ENCODE measurements at regions not wholly inside any gene's neighbourhood (a gene's known extent, or its start where the extent isn't known, plus 50 kb on each side); places are given as distances from the start of the nearest gene placed in this dataset.

DNA sequence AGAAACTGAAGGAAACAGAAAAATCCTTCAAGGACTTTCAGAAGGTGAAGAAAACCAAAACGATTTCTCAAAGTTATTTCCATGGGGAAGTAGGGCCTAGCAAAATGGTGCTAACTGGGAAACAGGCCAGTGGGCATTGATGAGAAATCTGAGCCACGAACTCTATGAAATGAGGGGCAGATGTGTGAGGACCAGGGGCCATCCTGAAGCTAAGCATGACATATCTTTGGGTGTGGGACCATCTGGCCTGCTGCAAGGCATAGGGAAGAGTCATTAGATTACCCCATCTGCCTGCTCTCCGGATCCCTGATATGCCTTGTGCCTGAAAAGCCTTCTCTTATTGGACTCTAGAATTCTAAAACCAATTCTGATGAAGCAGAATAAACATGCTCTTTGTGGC, 143.8 kb downstream of the PALM2AKAP2 start:
- Mint-ChIP-seq H3K27me3 (ENCODE audit: low read depth) (no peaks in the 10 kb centered on the region), H3K4me1 (ENCODE audit: low read depth) (peaks cover 3% of the 10 kb centered on the region), H3K9me3 (ENCODE audit: low read depth) (no peaks in the 10 kb centered on the region), H3K27ac (ENCODE audit: unreplicated experiment) (no peak overlapping the region), H3K4me3 (ENCODE audit: unreplicated experiment) (no peak overlapping the region), H3K36me3 (ENCODE audit: low read depth) (peaks cover 25% of the 10 kb centered on the region)
- TF ChIP-seq, protein P1, sequence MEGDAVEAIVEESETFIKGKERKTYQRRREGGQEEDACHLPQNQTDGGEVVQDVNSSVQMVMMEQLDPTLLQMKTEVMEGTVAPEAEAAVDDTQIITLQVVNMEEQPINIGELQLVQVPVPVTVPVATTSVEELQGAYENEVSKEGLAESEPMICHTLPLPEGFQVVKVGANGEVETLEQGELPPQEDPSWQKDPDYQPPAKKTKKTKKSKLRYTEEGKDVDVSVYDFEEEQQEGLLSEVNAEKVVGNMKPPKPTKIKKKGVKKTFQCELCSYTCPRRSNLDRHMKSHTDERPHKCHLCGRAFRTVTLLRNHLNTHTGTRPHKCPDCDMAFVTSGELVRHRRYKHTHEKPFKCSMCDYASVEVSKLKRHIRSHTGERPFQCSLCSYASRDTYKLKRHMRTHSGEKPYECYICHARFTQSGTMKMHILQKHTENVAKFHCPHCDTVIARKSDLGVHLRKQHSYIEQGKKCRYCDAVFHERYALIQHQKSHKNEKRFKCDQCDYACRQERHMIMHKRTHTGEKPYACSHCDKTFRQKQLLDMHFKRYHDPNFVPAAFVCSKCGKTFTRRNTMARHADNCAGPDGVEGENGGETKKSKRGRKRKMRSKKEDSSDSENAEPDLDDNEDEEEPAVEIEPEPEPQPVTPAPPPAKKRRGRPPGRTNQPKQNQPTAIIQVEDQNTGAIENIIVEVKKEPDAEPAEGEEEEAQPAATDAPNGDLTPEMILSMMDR (IDR thresholded peaks at IDR 0.05) = no peak
- no peak for DNase-seq (ENCODE audit: low spot score)

DNA sequence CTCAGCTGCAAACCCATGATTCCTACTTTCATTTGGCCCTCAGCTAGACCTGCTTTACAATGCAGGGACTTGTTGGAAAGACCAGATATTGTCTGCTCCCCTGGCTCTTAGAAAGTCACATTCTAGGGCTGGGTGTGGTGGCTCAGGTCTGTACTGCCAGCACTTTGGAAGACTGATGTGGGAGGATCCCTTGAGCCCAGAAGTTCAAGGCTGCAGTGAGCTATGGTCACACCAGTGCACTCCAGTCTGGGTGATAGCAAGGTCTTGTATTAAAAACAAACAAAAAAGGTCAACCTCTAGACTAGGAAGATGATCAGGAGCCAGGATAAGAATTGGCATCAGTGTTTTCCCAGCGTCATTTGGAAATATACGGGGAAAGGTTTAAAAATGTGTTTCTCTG, 145.8 kb downstream of the PALM2AKAP2 start:
- H3K36me3 Mint-ChIP-seq (ENCODE audit: low read depth) = peaks cover 35% of the 10 kb centered on the region
- H3K27ac Mint-ChIP-seq (ENCODE audit: unreplicated experiment) = no peak overlapping the region
- TF ChIP-seq, protein P1 (IDR thresholded peaks at IDR 0.05) = no peak
- no peaks in the 10 kb centered on the region for H3K9me3 Mint-ChIP-seq (ENCODE audit: low read depth)
- H3K4me1 Mint-ChIP-seq (ENCODE audit: low read depth) = no peaks in the 10 kb centered on the region
- DNase-seq (ENCODE audit: low spot score) = no peak
- no peaks in the 10 kb centered on the region for H3K27me3 Mint-ChIP-seq (ENCODE audit: low read depth)
- no peak overlapping the region for H3K4me3 Mint-ChIP-seq (ENCODE audit: unreplicated experiment)

DNA sequence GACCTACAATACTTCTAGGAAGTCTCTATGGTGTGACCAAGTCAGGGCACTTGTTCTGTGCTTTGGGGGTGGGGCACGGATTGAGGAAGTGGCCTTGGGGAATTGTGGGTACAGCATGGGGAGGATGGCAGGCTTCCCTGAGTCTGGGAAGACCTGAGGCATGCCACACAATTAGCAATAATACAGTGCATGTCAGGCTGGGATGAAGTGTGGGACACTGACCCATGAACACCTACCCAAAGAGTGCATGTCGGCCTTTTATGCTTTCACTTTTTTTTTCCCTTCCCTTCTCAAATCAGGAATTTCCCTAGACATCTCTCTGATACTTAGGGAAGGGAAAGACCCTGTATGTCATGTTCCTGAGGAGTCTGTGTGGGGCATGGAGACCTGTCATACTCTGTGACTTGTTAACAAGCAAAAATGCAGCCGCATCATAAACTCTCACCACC, 146.4 kb downstream of the PALM2AKAP2 start:
- TF ChIP-seq, protein P1 (IDR thresholded peaks at IDR 0.05) = no peak
- Mint-ChIP-seq H3K27ac (ENCODE audit: unreplicated experiment) (no peak overlapping the region), H3K4me3 (ENCODE audit: unreplicated experiment) (no peak overlapping the region), H3K27me3 (ENCODE audit: low read depth) (no peaks in the 10 kb centered on the region), H3K9me3 (ENCODE audit: low read depth) (no peaks in the 10 kb centered on the region), H3K36me3 (ENCODE audit: low read depth) (peaks cover 39% of the 10 kb centered on the region), H3K4me1 (ENCODE audit: low read depth) (no peaks in the 10 kb centered on the region)
- no peak for DNase-seq (ENCODE audit: low spot score)

DNA sequence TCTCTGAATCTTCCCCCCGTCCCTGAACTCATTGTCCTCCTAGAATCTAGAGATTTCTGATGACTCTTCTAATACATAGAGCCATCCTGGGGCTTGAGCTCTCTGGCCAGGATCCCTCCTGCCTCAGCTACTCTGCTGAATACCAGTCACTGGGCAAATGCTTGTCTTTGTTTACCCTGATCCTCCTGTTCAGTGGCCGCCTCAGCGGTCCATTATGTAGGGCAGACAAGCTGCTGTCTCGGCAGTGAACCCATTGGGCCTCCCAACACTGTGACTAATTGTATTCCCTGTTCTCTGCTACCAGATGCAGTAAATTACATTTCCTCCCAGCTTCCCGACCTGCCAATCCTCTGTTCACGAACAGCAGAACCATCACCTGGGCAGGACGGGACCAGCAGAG, 151.6 kb downstream of the PALM2AKAP2 start:
- Mint-ChIP-seq H3K27me3 (ENCODE audit: low read depth) (no peaks in the 10 kb centered on the region), H3K4me3 (ENCODE audit: unreplicated experiment) (no peak overlapping the region), H3K4me1 (ENCODE audit: low read depth) (peaks cover 14% of the 10 kb centered on the region), H3K27ac (ENCODE audit: unreplicated experiment) (no peak overlapping the region), H3K36me3 (ENCODE audit: low read depth) (peaks cover 27% of the 10 kb centered on the region), H3K9me3 (ENCODE audit: low read depth) (no peaks in the 10 kb centered on the region)
- no peak for DNase-seq (ENCODE audit: low spot score)
- TF ChIP-seq, protein P1 (IDR thresholded peaks at IDR 0.05) = no peak

DNA sequence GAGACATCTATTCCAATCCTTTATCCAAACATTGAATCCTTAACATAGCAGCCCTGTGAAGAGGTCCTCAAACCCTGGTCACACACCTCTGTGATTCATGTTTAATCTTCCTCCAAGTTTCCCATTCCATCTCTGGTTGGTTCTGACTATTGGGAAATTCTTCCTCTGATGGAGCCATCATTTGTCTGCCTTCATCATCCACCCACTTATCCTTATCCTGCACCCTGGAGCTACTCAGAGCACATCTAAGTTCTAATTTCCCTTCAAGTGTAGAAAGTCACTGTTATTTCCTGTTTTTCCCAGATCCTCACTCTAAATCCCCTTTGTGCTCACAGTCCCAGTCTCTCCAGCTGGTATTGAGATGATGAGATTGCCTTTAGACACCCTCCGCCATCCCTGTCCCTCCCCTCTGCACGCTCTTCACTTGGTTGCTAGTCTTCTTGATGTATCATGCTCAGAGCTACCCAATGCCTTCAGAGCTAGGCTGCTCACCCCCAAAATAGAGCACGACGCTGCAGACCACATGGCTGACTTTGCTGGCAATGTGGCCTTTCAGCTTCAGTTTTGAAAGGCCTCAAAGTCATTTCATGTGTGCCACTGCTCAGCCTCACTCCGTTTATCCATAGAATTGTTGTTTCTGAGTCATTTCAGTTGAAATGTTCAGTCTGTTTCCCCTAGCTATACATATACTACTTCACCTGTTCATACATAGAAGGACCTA, 154.3 kb downstream of the PALM2AKAP2 start:
- H3K27ac Mint-ChIP-seq (ENCODE audit: unreplicated experiment) = peak overlapping the region; percentile 55
- H3K4me3 Mint-ChIP-seq (ENCODE audit: unreplicated experiment) = no peak overlapping the region
- no peaks in the 10 kb centered on the region for H3K27me3 Mint-ChIP-seq (ENCODE audit: low read depth)
- no peak for DNase-seq (ENCODE audit: low spot score)
- TF ChIP-seq, protein P1 (IDR thresholded peaks at IDR 0.05) = no peak
- H3K4me1 Mint-ChIP-seq (ENCODE audit: low read depth) = peaks cover 14% of the 10 kb centered on the region
- no peaks in the 10 kb centered on the region for H3K9me3 Mint-ChIP-seq (ENCODE audit: low read depth)
- peaks cover 15% of the 10 kb centered on the region for H3K36me3 Mint-ChIP-seq (ENCODE audit: low read depth)
